Nephron (organoid): ENCODE measurements at regions not wholly inside any gene's neighbourhood (a gene's known extent, or its start where the extent isn't known, plus 50 kb on each side); places are given as distances from the start of the nearest gene placed in this dataset.

Experiments
- H3K27ac Mint-ChIP-seq, 3 experiments: 2 replicates each; pipeline ENCODE4 v1.8.0; 2020; ENCODE audit warnings: mixed read lengths in 3 of 3, mild to moderate bottlenecking in 2 of 3, moderate library complexity in 1 of 3
- H3K27me3 Mint-ChIP-seq: 2 replicates; pipeline ENCODE4 v1.8.0; 2021; ENCODE audit warnings: low read depth, mild to moderate bottlenecking, moderate library complexity, mixed read lengths
- H3K36me3 Mint-ChIP-seq: 2 replicates; pipeline ENCODE4 v1.8.0; 2020; ENCODE audit warnings: low read depth, mixed read lengths
- H3K4me1 Mint-ChIP-seq: 2 replicates; pipeline ENCODE4 v1.8.0; 2020; ENCODE audit warnings: mixed read lengths
- H3K4me3 Mint-ChIP-seq, 3 experiments: 2 replicates each; pipeline ENCODE4 v1.8.0; 2020; ENCODE audit warnings: mild to moderate bottlenecking in 3 of 3, mixed read lengths in 3 of 3, moderate library complexity in 2 of 3
- H3K9me3 Mint-ChIP-seq: 2 replicates; pipeline ENCODE4 v1.8.0; 2020; ENCODE audit warnings: mixed read lengths
- CTCF ChIP-seq, 3 experiments: fragments of 200-600 bp; sonication (generic); IDR thresholded peaks; one replicate each; pipeline ENCODE4 v1.5.0; 2021; ENCODE audit warnings: antibody characterized with exemption in 3 of 3; ENCODE audit not compliant: unreplicated experiment in 3 of 3

DNA sequence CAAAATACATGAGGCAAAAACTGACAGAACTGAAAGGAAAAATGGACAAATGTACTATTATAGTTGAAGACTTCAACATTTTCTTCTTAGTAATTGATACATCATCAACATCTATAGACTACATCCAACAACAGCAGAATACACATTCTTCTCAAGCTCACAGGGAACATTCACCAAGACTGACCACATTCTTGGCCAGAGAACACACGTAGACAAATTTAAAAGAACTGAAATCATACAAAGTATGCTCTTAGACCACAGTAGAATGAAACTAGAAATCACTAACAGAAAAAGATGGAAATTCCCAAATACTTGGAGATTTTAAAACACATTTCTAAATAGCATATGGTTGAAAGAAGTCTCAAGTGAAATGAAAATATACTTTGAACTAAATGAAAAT, 55.1 kb upstream of the NSMCE3 start:
- H3K9me3 Mint-ChIP-seq: peaks cover 28% of the 10 kb centered on the region
- no peak overlapping the region for H3K4me3 Mint-ChIP-seq
- H3K4me1 Mint-ChIP-seq: no peaks in the 10 kb centered on the region
- H3K27me3 Mint-ChIP-seq: no peaks in the 10 kb centered on the region
- H3K27ac Mint-ChIP-seq: no peak overlapping the region
- no peak for TF ChIP-seq CTCF (IDR thresholded peaks at IDR 0.05; ENCODE audit: unreplicated experiment in 3 of 3)
- no peaks in the 10 kb centered on the region for H3K36me3 Mint-ChIP-seq

GRCh38 chr15:29323557-29323956, 53.9 kb upstream of the NSMCE3 start:
- H3K9me3 Mint-ChIP-seq: peaks cover 28% of the 10 kb centered on the region

GRCh38 chr15:29322415-29322814, 52.8 kb upstream of the NSMCE3 start:
- Mint-ChIP-seq H3K9me3 (peaks cover 28% of the 10 kb centered on the region), H3K4me1 (no peaks in the 10 kb centered on the region), H3K27ac (no peak overlapping the region), H3K27me3 (no peaks in the 10 kb centered on the region), H3K4me3 (no peak overlapping the region), H3K36me3 (no peaks in the 10 kb centered on the region)
- no peak for TF ChIP-seq CTCF (IDR thresholded peaks at IDR 0.05; ENCODE audit: unreplicated experiment in 3 of 3)

More at GRCh38 chr15:29323557-29323956, 53.9 kb upstream of the NSMCE3 start:
- Mint-ChIP-seq H3K4me3 (no peak overlapping the region), H3K4me1 (no peaks in the 10 kb centered on the region), H3K27ac (no peak overlapping the region), H3K27me3 (no peaks in the 10 kb centered on the region), H3K36me3 (no peaks in the 10 kb centered on the region)
- no peak for TF ChIP-seq CTCF (IDR thresholded peaks at IDR 0.05; ENCODE audit: unreplicated experiment in 3 of 3)

DNA sequence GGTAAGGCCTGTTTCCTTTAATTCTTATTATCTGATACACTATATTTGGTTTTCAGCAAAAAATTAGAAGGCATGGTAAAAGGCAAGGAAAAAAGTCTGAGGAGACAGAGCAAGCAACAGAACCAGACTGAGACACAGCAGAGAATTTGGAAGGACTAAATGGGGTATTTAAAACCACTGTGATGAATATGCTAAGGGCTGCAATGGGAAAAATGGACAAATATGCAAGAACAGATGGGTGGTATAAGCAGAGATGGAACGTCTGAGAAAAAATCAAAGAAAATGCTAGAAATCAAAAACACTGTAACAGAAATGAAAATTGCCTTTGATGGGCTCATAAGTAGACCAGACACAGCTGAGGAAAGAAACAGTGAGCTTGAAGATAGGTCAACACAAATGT, 50.8 kb upstream of the NSMCE3 start:
- no peak for TF ChIP-seq CTCF (IDR thresholded peaks at IDR 0.05; ENCODE audit: unreplicated experiment in 3 of 3)
- Mint-ChIP-seq H3K4me1 (no peaks in the 10 kb centered on the region), H3K36me3 (no peaks in the 10 kb centered on the region), H3K4me3 (no peak overlapping the region), H3K27ac (no peak overlapping the region), H3K27me3 (no peaks in the 10 kb centered on the region), H3K9me3 (peaks cover 17% of the 10 kb centered on the region)

GRCh38 chr15:29319823-29320222, 50.2 kb upstream of the NSMCE3 start:
- Mint-ChIP-seq H3K4me3 (no peak overlapping the region), H3K4me1 (no peaks in the 10 kb centered on the region), H3K27me3 (no peaks in the 10 kb centered on the region), H3K36me3 (no peaks in the 10 kb centered on the region), H3K27ac (no peak overlapping the region), H3K9me3 (peaks cover 13% of the 10 kb centered on the region)
- TF ChIP-seq CTCF (IDR thresholded peaks at IDR 0.05; ENCODE audit: unreplicated experiment in 3 of 3): no peak
